ENCODE measurements at regions not wholly inside any gene's neighbourhood (a gene's known extent, or its start where the extent isn't known, plus 50 kb on each side); places are given as distances from the start of the nearest gene placed in this dataset.
A peak's percentile ranks its signal among the peaks of the same experiment; 100 is the strongest.

GRCh38 chr9:29830821-29831220 lies 2257.5 kb upstream of the C9orf72 start:
- TF ChIP-seq, protein P1, sequence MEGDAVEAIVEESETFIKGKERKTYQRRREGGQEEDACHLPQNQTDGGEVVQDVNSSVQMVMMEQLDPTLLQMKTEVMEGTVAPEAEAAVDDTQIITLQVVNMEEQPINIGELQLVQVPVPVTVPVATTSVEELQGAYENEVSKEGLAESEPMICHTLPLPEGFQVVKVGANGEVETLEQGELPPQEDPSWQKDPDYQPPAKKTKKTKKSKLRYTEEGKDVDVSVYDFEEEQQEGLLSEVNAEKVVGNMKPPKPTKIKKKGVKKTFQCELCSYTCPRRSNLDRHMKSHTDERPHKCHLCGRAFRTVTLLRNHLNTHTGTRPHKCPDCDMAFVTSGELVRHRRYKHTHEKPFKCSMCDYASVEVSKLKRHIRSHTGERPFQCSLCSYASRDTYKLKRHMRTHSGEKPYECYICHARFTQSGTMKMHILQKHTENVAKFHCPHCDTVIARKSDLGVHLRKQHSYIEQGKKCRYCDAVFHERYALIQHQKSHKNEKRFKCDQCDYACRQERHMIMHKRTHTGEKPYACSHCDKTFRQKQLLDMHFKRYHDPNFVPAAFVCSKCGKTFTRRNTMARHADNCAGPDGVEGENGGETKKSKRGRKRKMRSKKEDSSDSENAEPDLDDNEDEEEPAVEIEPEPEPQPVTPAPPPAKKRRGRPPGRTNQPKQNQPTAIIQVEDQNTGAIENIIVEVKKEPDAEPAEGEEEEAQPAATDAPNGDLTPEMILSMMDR (IDR thresholded peaks at IDR 0.05; ENCODE audit: control extremely low read depth in 1 of 3, insufficient read depth in 1 of 3, low read depth in 1 of 3, low read length in 3 of 3) = peak; percentile 5 to 81 (median 75)
- TF ChIP-seq ZNF274 (IDR thresholded peaks at IDR 0.05; ENCODE audit: borderline replicate concordance, extremely low read depth, low read length) (no peak), TCF12 (IDR thresholded peaks at IDR 0.05; ENCODE audit: low read depth, low read length) (no peak), POLR2A (IDR thresholded peaks at IDR 0.05; ENCODE audit: control extremely low read depth in 1 of 2, low read depth in 2 of 2, low read length in 2 of 2) (no peak), CBX8 (IDR thresholded peaks at IDR 0.05; ENCODE audit: borderline replicate concordance, low read depth, low read length) (no peak), GTF2F1 (IDR thresholded peaks at IDR 0.05; ENCODE audit: borderline replicate concordance, low read depth, low read length) (no peak), EZH2 (IDR thresholded peaks at IDR 0.05; ENCODE audit: low read depth, low read length, severe bottlenecking) (no peak), EP300 (IDR thresholded peaks at IDR 0.05; ENCODE audit: borderline replicate concordance in 1 of 2, low read depth in 2 of 2, low read length in 2 of 2) (no peak), SP2 (IDR thresholded peaks at IDR 0.05; ENCODE audit: low read length) (no peak), CEBPB (IDR thresholded peaks at IDR 0.05; ENCODE audit: low read depth, low read length) (no peak), KDM1A (IDR thresholded peaks at IDR 0.05; ENCODE audit: borderline replicate concordance, low read length) (no peak), CREB1 (IDR thresholded peaks at IDR 0.05) (no peak)
